ENCODE measurements at regions not wholly inside any gene's neighbourhood (a gene's known extent, or its start where the extent isn't known, plus 50 kb on each side); places are given as distances from the start of the nearest gene placed in this dataset.

- H3K4me3 ChIP-seq (ENCODE audit: low read depth, low read length), result no peak overlapping the region
- ChIA-PET POLR2A (no interaction called here), CTCF (no interaction called here)
- no peak for DNase-seq (ENCODE audit: low read depth, low spot score)
- TF ChIP-seq CTCF (IDR thresholded peaks at IDR 0.05; ENCODE audit: insufficient read depth, low read length, missing control alignments), result no peak
These were observed 187.8 kb upstream of the JUN start for GRCh38 chr1:58971629-58972140.

- no peak for DNase-seq (ENCODE audit: low read depth, low spot score)
- no peak for TF ChIP-seq CTCF (IDR thresholded peaks at IDR 0.05; ENCODE audit: insufficient read depth, low read length, missing control alignments)
- POLR2A ChIA-PET, result no interaction called here
- CTCF ChIA-PET, result interaction anchor here (1.1 kb wide), 1 partner anchor 723 kb away, joined by 3 read pairs; no protein-coding TSS in a partner anchor
- no peak overlapping the region for H3K4me3 ChIP-seq (ENCODE audit: low read depth, low read length)
These were observed 192.0 kb upstream of the JUN start for GRCh38 chr1:58975888-58976287.

- no peak for DNase-seq (ENCODE audit: low read depth, low spot score)
- ChIA-PET POLR2A (no interaction called here), CTCF (interaction anchor here (1.1 kb wide), 1 partner anchor 723 kb away, joined by 3 read pairs; no protein-coding TSS in a partner anchor)
- no peak for TF ChIP-seq CTCF (IDR thresholded peaks at IDR 0.05; ENCODE audit: insufficient read depth, low read length, missing control alignments)
- H3K4me3 ChIP-seq (ENCODE audit: low read depth, low read length), result no peak overlapping the region
These were observed 192.4 kb upstream of the JUN start for GRCh38 chr1:58976294-58976693.

- no peak overlapping the region for H3K4me3 ChIP-seq (ENCODE audit: low read depth, low read length)
- no peak for DNase-seq (ENCODE audit: low read depth, low spot score)
- ChIA-PET CTCF (no interaction called here), POLR2A (no interaction called here)
- TF ChIP-seq CTCF (IDR thresholded peaks at IDR 0.05; ENCODE audit: insufficient read depth, low read length, missing control alignments), result no peak
These were observed 193.8 kb upstream of the JUN start for GRCh38 chr1:58977598-58977997.

- ChIA-PET CTCF (no interaction called here), POLR2A (no interaction called here)
- no peak overlapping the region for H3K4me3 ChIP-seq (ENCODE audit: low read depth, low read length)
- TF ChIP-seq CTCF (IDR thresholded peaks at IDR 0.05; ENCODE audit: insufficient read depth, low read length, missing control alignments), result no peak
- DNase-seq (ENCODE audit: low read depth, low spot score), result no peak
These were observed 194.2 kb upstream of the JUN start for GRCh38 chr1:58978096-58978495.

- no peak for TF ChIP-seq CTCF (IDR thresholded peaks at IDR 0.05; ENCODE audit: insufficient read depth, low read length, missing control alignments)
- ChIA-PET POLR2A (no interaction called here), CTCF (no interaction called here)
- no peak for DNase-seq (ENCODE audit: low read depth, low spot score)
- no peak overlapping the region for H3K4me3 ChIP-seq (ENCODE audit: low read depth, low read length)
These were observed 195.2 kb upstream of the JUN start for GRCh38 chr1:58979086-58979485.
